CD4-positive, alpha-beta T cell (primary cell): ENCODE measurements at regions not wholly inside any gene's neighbourhood (a gene's known extent, or its start where the extent isn't known, plus 50 kb on each side); places are given as distances from the start of the nearest gene placed in this dataset.

Experiments used
- ATAC-seq: fragments of 200-7000 bp; cut with Tn5 transposase; one replicate; pipeline ENCODE4 v1.10.0; 2022; ENCODE audit warnings: mild to moderate bottlenecking; ENCODE audit not compliant: poor library complexity
- CTCF ChIA-PET: fragments of 350-600 bp; sonication (Branson Sonifier 250); formaldehyde crosslinking; loops from one replicate; lab custom pipeline; 2021; ENCODE audit warnings: antibody characterized with exemption, inconsistent platforms; lab: Charles Lee
- POLR2A ChIA-PET: fragments of 350-600 bp; sonication (Branson Sonifier 250); formaldehyde crosslinking; loops from one replicate; lab custom pipeline; 2021; ENCODE audit warnings: antibody characterized with exemption, inconsistent platforms; lab: Charles Lee
- DNase-seq, 14 experiments: peaks; one replicate each; pipeline ENCODE4 v3.0.0-alpha.2; 2013 to 2020; ENCODE audit warnings: mixed read lengths in 2 of 14
- H3K27ac ChIP-seq, 2 donors: one replicate each; pipeline versions ENCODE4 v1.5.1 to v1.7.0; 2013; ENCODE audit warnings: low read length in 2 of 2, low read depth in 1 of 2, mild to moderate bottlenecking in 1 of 2
- H3K27me3 ChIP-seq, 2 experiments: 1 replicate in 1 of 2; 2 replicates in 1 of 2; pipeline versions ENCODE4 v1.6.1 to v1.7.0; 2013; ENCODE audit warnings: low read length in 2 of 2, control low read depth in 1 of 2, mild to moderate bottlenecking in 1 of 2, moderate library complexity in 1 of 2; ENCODE audit not compliant: insufficient read depth in 2 of 2, control insufficient read depth in 1 of 2
- H3K36me3 ChIP-seq: one replicate; pipeline ENCODE4 v1.6.1; 2013; ENCODE audit warnings: low read length, control low read depth; ENCODE audit not compliant: insufficient read depth
- H3K4me1 ChIP-seq: one replicate; pipeline ENCODE4 v1.6.1; 2013; ENCODE audit warnings: low read length, control low read depth; ENCODE audit not compliant: insufficient read depth
- H3K4me3 ChIP-seq: one replicate; pipeline ENCODE4 v1.5.1; 2013; ENCODE audit warnings: mild to moderate bottlenecking, low read length, moderate library complexity
- H3K9me3 ChIP-seq, 2 experiments: 1 replicate in 1 of 2; 2 replicates in 1 of 2; pipeline versions ENCODE4 v1.6.1 to v1.7.0; 2013; ENCODE audit warnings: low read length in 2 of 2, mild to moderate bottlenecking in 2 of 2, control low read depth in 1 of 2, moderate library complexity in 1 of 2; ENCODE audit not compliant: control insufficient read depth in 1 of 2, insufficient read depth in 1 of 2
- H3K27ac Mint-ChIP-seq: one replicate; pipeline ENCODE4 v1.8.0; 2020; ENCODE audit warnings: mixed read lengths
- H3K27me3 Mint-ChIP-seq: one replicate; pipeline ENCODE4 v1.8.0; 2021; ENCODE audit warnings: mixed read lengths
- H3K36me3 Mint-ChIP-seq: one replicate; pipeline ENCODE4 v1.8.0; 2021; ENCODE audit warnings: low read depth, mixed read lengths
- H3K4me1 Mint-ChIP-seq: one replicate; pipeline ENCODE4 v1.8.0; 2021; ENCODE audit warnings: low read depth, mixed read lengths
- H3K4me3 Mint-ChIP-seq: one replicate; pipeline ENCODE4 v1.8.0; 2020; ENCODE audit warnings: mild to moderate bottlenecking, mixed read lengths
- H3K9me3 Mint-ChIP-seq: one replicate; pipeline ENCODE4 v1.8.0; 2020; ENCODE audit warnings: mixed read lengths
- intact Hi-C, 2 experiments: fragments of 100-400 bp; cut with DNase I in 1 of 2; cut with micrococcal nuclease in 1 of 2; formaldehyde crosslinking; loops; one replicate each; pipeline versions ENCODE4 v1.15.1 to v1.9.0; 2023 to 2025; cut with DNase I, micrococcal nuclease
- TF ChIP-seq, protein P1 (sequence below): fragments of 200-600 bp; IDR thresholded peaks from one replicate; pipeline ENCODE4 v1.8.0; 2022; ENCODE audit warnings: antibody characterized with exemption, mild to moderate bottlenecking

GRCh38 chr13:100859861-100860260, 185.3 kb upstream of the TMTC4 start:
- ChIA-PET CTCF (interaction anchor here (0.5 kb wide), 1 partner anchor 935 kb away, joined by 3 read pairs; no protein-coding TSS in a partner anchor), POLR2A (no interaction called here)
- Histone ChIP-seq H3K9me3 (no peaks in the 10 kb centered on the region), H3K36me3 (no peaks in the 10 kb centered on the region), H3K27me3 (no peaks in the 10 kb centered on the region), H3K27ac (no peak overlapping the region), H3K4me3 (no peak overlapping the region), H3K4me1 (no peaks in the 10 kb centered on the region)
- ATAC-seq: no peak
- intact Hi-C loops: no loop called here
- TF ChIP-seq, protein P1, sequence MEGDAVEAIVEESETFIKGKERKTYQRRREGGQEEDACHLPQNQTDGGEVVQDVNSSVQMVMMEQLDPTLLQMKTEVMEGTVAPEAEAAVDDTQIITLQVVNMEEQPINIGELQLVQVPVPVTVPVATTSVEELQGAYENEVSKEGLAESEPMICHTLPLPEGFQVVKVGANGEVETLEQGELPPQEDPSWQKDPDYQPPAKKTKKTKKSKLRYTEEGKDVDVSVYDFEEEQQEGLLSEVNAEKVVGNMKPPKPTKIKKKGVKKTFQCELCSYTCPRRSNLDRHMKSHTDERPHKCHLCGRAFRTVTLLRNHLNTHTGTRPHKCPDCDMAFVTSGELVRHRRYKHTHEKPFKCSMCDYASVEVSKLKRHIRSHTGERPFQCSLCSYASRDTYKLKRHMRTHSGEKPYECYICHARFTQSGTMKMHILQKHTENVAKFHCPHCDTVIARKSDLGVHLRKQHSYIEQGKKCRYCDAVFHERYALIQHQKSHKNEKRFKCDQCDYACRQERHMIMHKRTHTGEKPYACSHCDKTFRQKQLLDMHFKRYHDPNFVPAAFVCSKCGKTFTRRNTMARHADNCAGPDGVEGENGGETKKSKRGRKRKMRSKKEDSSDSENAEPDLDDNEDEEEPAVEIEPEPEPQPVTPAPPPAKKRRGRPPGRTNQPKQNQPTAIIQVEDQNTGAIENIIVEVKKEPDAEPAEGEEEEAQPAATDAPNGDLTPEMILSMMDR: no peak
- H3K27ac Mint-ChIP-seq: no peak overlapping the region
- no peaks in the 10 kb centered on the region for H3K4me1 Mint-ChIP-seq
- no peak overlapping the region for H3K4me3 Mint-ChIP-seq
- H3K27me3 Mint-ChIP-seq: no peaks in the 10 kb centered on the region
- DNase-seq: no peak
- no peaks in the 10 kb centered on the region for H3K36me3 Mint-ChIP-seq
- H3K9me3 Mint-ChIP-seq: peaks cover 2% of the 10 kb centered on the region

DNA sequence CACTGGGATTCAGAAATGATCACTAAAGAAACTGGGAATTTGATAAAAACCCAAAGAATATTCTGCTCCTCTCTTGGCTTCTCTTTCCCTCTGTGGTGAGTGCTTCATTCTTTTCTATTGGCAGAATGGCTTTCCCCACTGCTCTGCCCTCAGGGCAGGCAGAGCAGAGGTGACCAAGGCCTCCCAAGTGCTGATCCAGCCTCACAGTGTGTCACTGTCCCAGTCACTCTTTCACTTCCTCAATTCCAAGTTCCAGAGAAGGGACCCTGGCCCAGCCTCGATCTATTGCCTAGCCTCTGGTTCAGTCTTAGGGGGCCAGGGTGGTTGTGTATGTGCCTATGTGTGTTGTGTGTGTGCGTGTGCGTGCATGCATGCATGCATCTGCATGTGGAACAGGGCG, 180.6 kb upstream of the TMTC4 start:
- no peak overlapping the region for H3K4me3 ChIP-seq
- ChIA-PET POLR2A (no interaction called here), CTCF (no interaction called here)
- H3K36me3 ChIP-seq: no peaks in the 10 kb centered on the region
- H3K27me3 ChIP-seq: no peaks in the 10 kb centered on the region
- no peaks in the 10 kb centered on the region for H3K4me1 ChIP-seq
- Mint-ChIP-seq H3K27me3 (no peaks in the 10 kb centered on the region), H3K4me3 (no peak overlapping the region), H3K9me3 (no peaks in the 10 kb centered on the region), H3K36me3 (no peaks in the 10 kb centered on the region), H3K27ac (no peak overlapping the region), H3K4me1 (no peaks in the 10 kb centered on the region)
- intact Hi-C loops: no loop called here
- TF ChIP-seq, protein P1: no peak
- H3K9me3 ChIP-seq: no peaks in the 10 kb centered on the region
- H3K27ac ChIP-seq: no peak overlapping the region
- ATAC-seq: no peak
- DNase-seq: no peak

DNA sequence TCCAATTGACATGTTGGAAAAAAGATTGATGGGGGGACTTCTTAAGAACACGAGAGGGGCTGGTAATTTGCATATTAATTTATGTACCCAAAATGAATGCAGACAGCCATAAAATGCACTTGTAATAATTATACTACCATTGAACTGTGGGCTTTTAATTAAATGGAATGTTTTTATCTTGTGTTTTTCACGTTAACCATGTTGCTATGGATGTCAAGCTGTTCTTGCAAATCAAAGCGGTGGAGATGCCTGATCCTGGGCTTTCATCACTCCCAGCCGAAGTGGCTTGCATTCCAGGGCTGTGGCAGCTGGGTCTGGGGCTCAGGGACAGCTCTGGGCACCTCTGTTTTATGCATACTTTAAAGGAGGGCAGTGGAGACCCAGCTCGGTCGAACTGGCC, 179.4 kb upstream of the TMTC4 start:
- no peaks in the 10 kb centered on the region for H3K4me1 Mint-ChIP-seq

More for the DNA sequence above, 179.4 kb upstream of the TMTC4 start:
- Histone ChIP-seq H3K27ac (no peak overlapping the region), H3K4me1 (no peaks in the 10 kb centered on the region), H3K4me3 (no peak overlapping the region), H3K27me3 (no peaks in the 10 kb centered on the region), H3K36me3 (no peaks in the 10 kb centered on the region), H3K9me3 (no peaks in the 10 kb centered on the region)
- DNase-seq: no peak
- ChIA-PET POLR2A (no interaction called here), CTCF (no interaction called here)
- no peak for ATAC-seq
- TF ChIP-seq, protein P1: no peak
- H3K36me3 Mint-ChIP-seq: no peaks in the 10 kb centered on the region
- intact Hi-C loops: no loop called here
- no peaks in the 10 kb centered on the region for H3K9me3 Mint-ChIP-seq
- H3K27ac Mint-ChIP-seq: no peak overlapping the region
- no peaks in the 10 kb centered on the region for H3K27me3 Mint-ChIP-seq
- no peak overlapping the region for H3K4me3 Mint-ChIP-seq
